Astrocyte of the cerebellum (primary cell): ENCODE measurements at regions not wholly inside any gene's neighbourhood (a gene's known extent, or its start where the extent isn't known, plus 50 kb on each side); places are given as distances from the start of the nearest gene placed in this dataset.

Experiments used
- DNase-seq: peaks from one replicate; pipeline ENCODE4 v3.0.0-alpha.2; 2011; ENCODE audit warnings: low read depth
- H3K4me3 ChIP-seq: 2 replicates; pipeline ENCODE4 v1.5.1; 2011; ENCODE audit warnings: mild to moderate bottlenecking, low read depth, low read length, moderate library complexity
- in situ Hi-C: cut with HindIII; loops from 2 replicates; pipeline ENCODE4 v1.10.0; 2017; ENCODE audit warnings: low sequenced_read_pairs
- TF ChIP-seq, protein P1 (sequence below): IDR thresholded peaks from 2 replicates; pipeline ENCODE4 v1.5.1; 2012; ENCODE audit warnings: low read length, low read depth, moderate library complexity, mild to moderate bottlenecking; ENCODE audit errors: missing control alignments

DNA sequence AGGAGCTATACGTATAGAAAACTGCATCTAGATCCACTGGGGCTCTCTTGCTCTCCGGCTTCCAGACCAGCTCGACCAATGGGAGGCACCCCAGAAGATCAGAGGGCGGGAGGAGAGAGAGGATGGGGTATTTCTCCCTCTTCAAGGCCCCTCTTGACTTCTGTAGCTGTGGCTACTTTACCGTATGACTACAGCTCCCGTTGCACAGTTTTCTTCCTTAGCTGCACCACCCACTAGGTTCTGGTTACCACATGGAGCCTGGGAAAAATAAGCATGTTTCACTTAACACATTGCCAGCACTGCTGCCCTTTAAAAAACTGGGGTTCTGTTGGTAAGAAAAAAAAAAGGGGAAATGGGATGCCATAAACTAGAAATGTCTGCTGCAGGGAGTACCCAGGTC lies 214.4 kb downstream of the TBX5 start:
- TF ChIP-seq, protein P1, sequence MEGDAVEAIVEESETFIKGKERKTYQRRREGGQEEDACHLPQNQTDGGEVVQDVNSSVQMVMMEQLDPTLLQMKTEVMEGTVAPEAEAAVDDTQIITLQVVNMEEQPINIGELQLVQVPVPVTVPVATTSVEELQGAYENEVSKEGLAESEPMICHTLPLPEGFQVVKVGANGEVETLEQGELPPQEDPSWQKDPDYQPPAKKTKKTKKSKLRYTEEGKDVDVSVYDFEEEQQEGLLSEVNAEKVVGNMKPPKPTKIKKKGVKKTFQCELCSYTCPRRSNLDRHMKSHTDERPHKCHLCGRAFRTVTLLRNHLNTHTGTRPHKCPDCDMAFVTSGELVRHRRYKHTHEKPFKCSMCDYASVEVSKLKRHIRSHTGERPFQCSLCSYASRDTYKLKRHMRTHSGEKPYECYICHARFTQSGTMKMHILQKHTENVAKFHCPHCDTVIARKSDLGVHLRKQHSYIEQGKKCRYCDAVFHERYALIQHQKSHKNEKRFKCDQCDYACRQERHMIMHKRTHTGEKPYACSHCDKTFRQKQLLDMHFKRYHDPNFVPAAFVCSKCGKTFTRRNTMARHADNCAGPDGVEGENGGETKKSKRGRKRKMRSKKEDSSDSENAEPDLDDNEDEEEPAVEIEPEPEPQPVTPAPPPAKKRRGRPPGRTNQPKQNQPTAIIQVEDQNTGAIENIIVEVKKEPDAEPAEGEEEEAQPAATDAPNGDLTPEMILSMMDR = no peak
- no peak for DNase-seq
- in situ Hi-C loops = no loop called here
- H3K4me3 ChIP-seq = no peak overlapping the region

DNA sequence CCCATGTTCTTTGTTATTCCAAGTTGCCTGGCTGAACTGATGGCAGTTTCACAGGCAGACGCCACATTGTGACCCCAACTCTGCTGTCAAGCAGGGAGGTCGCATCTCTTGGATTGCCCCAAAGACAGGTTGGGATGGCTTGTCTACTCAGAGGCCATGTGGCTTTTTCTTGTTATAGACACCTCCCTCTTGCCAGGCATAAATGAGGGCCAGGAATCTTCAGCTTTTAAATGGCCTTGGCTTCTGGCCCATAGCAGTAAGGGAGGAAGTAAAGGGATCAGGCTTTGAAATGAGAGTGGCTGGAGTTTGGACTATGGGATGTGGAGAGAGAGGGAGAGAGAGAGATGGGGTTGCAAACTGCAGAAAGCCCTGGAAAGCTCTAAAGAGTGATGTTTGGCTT lies 215.0 kb downstream of the TBX5 start:
- TF ChIP-seq, protein P1 = no peak
- H3K4me3 ChIP-seq = no peak overlapping the region
- no peak for DNase-seq
- in situ Hi-C loops = no loop called here

DNA sequence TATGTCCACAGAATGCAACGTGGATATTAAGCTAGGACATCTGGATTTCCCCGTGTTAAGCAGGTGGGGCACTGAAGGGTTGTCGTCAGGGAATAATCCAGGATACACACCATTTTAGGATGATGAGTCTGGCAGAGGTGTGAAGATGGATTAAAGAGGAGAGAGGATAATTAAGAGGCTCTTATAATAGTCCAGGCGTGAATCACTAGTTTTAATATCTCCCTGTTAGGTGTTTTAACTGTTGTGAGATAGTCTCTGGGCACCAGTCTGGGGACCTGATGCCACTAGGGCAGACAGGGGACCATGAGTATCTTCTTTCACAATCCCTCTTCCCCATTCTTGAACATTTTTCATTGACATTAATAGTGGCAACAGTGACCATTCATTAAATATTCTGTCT lies 216.7 kb downstream of the TBX5 start:
- DNase-seq = no peak
- in situ Hi-C loops = no loop called here
- H3K4me3 ChIP-seq = no peak overlapping the region
- TF ChIP-seq, protein P1 = no peak

DNA sequence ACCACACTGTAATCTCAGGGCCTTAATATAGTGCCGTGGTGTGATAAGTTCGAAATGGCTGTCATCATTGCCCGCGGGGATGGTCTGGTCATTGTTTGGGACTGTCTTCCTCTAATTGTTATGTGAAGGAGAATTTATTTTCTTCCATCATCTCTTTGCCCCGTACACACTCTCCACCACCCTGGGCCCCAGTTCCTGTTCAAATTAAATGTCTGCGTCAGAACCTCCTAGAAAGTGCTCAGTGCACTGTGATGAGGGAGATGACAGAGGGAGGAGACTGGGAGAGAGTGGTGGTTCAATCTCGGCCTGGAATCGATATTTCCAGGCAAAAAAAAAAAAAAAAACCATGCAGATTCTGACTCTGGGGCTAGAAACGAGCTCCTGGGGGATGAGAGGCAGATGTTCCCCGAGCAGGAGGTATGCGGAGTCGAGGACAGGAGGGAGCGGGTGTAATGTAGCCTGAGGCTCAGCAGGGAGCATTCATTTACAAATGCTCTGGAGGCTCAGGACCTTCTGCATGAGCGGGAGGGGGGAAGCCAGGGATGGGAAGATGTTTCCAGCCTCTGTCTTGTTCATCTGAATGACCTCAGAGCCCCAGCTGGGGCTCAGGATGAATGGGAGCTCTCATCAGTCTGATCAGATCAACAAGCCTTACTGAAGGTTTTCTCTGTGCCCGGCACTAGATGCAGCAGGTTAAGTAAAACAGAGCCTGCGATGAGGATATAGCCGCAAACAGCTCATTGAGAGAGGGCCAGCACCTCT lies 219.5 kb downstream of the TBX5 start:
- in situ Hi-C loops = no loop called here
- H3K4me3 ChIP-seq = no peak overlapping the region
- TF ChIP-seq, protein P1 = no peak
- DNase-seq = no peak

DNA sequence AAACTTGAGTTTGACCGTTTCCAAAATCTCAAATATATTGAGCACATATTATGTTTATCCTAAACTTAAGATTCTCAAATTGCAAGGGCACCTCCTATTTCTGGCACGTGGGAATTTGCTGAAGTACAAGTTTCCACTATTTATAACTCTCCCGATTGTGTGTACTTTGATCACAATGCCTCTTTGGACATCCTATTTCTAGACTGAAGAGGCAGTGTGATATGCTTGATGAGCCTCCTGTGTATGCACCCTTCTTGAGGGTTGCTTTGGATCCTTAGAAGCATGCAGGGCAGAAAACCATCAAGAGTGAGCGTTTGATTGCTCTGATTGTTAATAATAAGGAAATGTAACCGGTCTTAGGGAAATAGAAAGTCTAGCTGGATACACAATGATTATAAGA lies 218.9 kb upstream of the RBM19 start:
- no peak for DNase-seq
- H3K4me3 ChIP-seq = no peak overlapping the region
- TF ChIP-seq, protein P1 = no peak
- in situ Hi-C loops = no loop called here

DNA sequence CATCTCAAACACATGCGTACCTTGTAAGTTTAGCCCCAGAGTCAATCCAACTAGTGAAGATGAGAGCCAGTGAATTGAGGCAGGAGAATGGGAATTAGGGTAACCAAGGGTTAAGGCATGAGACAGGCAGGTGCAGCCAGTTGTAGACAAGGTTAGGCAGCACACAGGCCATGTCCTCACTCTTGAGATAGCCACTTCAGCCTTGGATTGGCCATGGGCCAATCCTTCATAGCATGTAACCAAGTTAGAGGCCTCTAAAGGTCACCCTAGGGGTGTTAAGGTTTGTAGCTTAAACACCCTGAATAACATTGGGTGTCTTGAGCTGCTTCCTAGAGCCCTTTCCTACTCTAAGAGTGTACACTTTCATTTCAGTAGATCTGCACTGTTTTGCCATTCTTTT lies 208.2 kb upstream of the RBM19 start:
- TF ChIP-seq, protein P1 = no peak
- H3K4me3 ChIP-seq = no peak overlapping the region
- DNase-seq = no peak
- in situ Hi-C loops = no loop called here

DNA sequence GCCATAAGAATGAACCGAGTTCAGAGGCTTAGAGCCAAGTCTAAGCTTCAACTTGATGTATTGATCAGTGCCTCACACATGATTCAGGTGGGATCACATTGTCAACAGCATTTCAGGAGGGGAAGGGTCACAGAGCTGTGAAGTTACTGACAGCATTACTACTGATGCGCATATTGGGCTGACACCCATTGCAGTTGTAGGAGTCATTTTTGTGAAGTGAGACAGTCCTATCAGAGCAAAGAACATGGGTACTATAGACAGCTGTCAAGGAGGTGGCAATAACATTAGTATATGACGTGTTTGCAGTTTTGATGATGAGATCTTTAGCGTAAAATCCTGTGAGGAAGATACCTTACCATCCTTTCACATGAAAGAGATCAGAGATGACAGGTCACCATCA lies 206.0 kb upstream of the RBM19 start:
- no peak overlapping the region for H3K4me3 ChIP-seq
- DNase-seq = no peak
- in situ Hi-C loops = no loop called here
- TF ChIP-seq, protein P1 = no peak
